ENCODE measurements at regions not wholly inside any gene's neighbourhood (a gene's known extent, or its start where the extent isn't known, plus 50 kb on each side); places are given as distances from the start of the nearest gene placed in this dataset.

DNA sequence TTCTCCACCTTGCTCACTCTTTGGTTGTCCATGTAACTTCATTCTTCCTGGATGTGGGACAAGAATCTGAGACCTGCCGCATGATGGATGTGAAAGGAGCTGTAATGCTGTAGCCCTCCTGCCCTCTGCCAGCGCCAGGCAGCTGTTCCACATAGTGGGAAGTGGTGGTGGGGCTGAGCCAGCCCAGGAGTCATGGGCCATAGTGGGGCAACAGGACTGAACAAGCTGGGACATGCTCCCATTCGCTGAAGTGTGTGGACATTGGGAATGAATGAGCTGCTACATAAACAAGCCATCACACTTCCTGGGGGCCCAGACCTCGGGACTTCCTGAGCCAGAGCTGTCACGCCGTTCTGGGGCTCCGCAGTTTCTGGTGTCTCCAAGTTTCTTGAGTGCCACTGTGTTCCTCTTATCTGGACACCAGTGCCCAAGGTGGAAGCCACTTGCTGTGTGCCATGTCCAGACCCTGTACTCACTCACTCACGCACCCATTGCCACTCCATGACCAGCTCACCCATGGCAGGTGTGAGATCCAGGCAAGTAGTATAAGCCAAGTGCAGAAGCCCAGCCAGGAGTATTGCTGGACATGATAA, 624.3 kb upstream of the EPHA6 start:
- Mint-ChIP-seq H3K4me3 (ENCODE audit: unreplicated experiment) (no peak overlapping the region), H3K9me3 (ENCODE audit: low read depth) (peaks cover 3% of the 10 kb centered on the region), H3K27ac (ENCODE audit: unreplicated experiment) (no peak overlapping the region), H3K4me1 (ENCODE audit: low read depth) (peaks cover 2% of the 10 kb centered on the region), H3K27me3 (ENCODE audit: low read depth) (no peaks in the 10 kb centered on the region), H3K36me3 (ENCODE audit: low read depth) (no peaks in the 10 kb centered on the region)
- peak; percentile 53 for DNase-seq (ENCODE audit: low spot score)
- TF ChIP-seq, protein P1, sequence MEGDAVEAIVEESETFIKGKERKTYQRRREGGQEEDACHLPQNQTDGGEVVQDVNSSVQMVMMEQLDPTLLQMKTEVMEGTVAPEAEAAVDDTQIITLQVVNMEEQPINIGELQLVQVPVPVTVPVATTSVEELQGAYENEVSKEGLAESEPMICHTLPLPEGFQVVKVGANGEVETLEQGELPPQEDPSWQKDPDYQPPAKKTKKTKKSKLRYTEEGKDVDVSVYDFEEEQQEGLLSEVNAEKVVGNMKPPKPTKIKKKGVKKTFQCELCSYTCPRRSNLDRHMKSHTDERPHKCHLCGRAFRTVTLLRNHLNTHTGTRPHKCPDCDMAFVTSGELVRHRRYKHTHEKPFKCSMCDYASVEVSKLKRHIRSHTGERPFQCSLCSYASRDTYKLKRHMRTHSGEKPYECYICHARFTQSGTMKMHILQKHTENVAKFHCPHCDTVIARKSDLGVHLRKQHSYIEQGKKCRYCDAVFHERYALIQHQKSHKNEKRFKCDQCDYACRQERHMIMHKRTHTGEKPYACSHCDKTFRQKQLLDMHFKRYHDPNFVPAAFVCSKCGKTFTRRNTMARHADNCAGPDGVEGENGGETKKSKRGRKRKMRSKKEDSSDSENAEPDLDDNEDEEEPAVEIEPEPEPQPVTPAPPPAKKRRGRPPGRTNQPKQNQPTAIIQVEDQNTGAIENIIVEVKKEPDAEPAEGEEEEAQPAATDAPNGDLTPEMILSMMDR (IDR thresholded peaks at IDR 0.05), result no peak

DNA sequence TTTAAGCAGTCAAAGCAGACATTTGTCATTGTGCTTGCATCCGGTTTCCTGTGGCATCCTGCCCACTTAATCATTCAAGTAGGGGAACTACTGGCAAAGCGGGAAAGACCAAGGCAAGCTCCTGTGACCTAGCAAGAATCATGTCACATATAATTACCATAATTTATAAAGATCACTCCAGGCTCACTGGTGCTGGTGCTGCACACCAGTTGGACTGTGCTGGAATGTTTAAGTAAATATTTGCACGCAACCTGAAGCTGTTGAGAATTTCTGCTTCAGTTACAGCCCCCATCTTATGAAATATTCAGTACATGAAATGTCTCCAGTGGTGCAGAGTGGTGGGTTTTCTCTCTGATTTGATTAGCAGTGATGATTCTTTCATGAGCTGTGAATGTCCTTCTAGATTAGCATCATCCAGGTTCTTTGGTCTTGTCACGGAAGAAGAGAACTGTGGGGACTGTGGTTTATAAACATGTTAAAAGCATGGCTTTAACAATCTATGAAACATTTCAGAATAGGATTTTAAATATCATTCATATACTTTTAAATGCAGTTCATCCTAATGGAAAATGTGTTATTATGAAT, 621.3 kb upstream of the EPHA6 start:
- Mint-ChIP-seq H3K4me1 (ENCODE audit: low read depth) (peaks cover 2% of the 10 kb centered on the region), H3K27me3 (ENCODE audit: low read depth) (no peaks in the 10 kb centered on the region), H3K27ac (ENCODE audit: unreplicated experiment) (no peak overlapping the region), H3K4me3 (ENCODE audit: unreplicated experiment) (no peak overlapping the region), H3K36me3 (ENCODE audit: low read depth) (no peaks in the 10 kb centered on the region), H3K9me3 (ENCODE audit: low read depth) (peaks cover 3% of the 10 kb centered on the region)
- TF ChIP-seq, protein P1 (IDR thresholded peaks at IDR 0.05), result no peak
- no peak for DNase-seq (ENCODE audit: low spot score)

DNA sequence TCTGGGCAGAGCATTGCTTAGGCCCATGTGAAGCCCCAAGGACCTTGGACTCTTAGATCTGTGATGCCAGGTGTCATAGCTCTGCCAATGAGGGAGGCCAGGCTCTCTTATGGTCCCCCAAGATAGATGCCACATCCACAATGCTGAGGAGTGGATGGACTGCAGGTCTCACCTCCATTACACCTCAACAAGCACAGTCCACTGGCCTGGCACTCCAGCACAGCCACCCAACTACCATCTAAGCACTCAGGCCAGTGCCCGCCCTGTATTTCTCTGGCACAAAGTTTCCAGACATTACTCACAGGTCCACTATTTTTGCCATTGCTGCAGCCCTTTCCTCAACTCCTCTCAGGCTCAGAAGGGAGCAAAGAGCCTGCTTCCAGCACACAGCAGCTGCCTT, 613.5 kb upstream of the EPHA6 start:
- Mint-ChIP-seq H3K4me3 (ENCODE audit: unreplicated experiment) (no peak overlapping the region), H3K4me1 (ENCODE audit: low read depth) (no peaks in the 10 kb centered on the region), H3K27ac (ENCODE audit: unreplicated experiment) (no peak overlapping the region), H3K9me3 (ENCODE audit: low read depth) (peaks cover 14% of the 10 kb centered on the region), H3K27me3 (ENCODE audit: low read depth) (no peaks in the 10 kb centered on the region), H3K36me3 (ENCODE audit: low read depth) (no peaks in the 10 kb centered on the region)
- TF ChIP-seq, protein P1 (IDR thresholded peaks at IDR 0.05), result no peak
- no peak for DNase-seq (ENCODE audit: low spot score)

DNA sequence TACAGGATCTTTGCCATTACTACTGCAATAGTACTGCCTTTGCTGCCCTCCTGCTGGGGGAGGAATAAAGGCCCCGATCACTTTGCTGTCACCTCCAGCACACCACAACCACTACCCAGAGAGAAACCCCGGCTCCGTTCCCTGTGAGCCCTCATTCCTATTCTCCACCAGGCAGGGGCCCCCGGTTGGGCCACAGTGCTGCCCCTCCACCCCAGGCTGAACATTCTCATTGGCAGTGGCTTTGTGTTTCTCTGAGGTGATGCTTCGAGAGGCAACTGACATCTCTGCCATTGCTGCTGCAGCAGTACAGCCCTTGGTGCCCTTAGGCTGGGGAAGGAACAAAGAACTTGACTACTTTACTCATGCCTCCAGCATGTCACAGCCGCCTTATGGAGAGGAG, 612.9 kb upstream of the EPHA6 start:
- Mint-ChIP-seq H3K27ac (ENCODE audit: unreplicated experiment) (no peak overlapping the region), H3K9me3 (ENCODE audit: low read depth) (peaks cover 14% of the 10 kb centered on the region), H3K36me3 (ENCODE audit: low read depth) (no peaks in the 10 kb centered on the region), H3K4me3 (ENCODE audit: unreplicated experiment) (no peak overlapping the region), H3K4me1 (ENCODE audit: low read depth) (no peaks in the 10 kb centered on the region), H3K27me3 (ENCODE audit: low read depth) (no peaks in the 10 kb centered on the region)
- DNase-seq (ENCODE audit: low spot score), result no peak
- TF ChIP-seq, protein P1 (IDR thresholded peaks at IDR 0.05), result no peak

DNA sequence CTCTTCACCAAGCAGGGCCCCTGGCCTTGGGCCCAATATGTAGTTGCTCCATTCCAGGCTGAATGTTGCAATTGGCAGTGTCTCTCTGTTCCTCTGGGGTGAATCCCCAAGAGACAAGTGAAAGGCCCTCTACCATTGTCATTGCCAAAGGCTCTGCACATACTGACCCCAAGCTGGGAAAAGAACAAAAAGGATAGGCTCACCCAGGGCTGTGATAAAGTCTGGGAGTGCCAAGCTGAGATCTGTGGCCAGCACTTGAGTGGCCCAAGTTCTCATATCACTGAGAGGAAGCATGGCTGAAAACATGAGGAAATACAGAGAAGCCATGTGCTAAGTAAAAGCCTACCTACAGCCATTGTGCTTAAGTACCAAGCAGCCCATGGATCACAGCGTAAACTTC, 612.2 kb upstream of the EPHA6 start:
- no peak for DNase-seq (ENCODE audit: low spot score)
- H3K4me1 Mint-ChIP-seq (ENCODE audit: low read depth), result no peaks in the 10 kb centered on the region
- no peaks in the 10 kb centered on the region for H3K27me3 Mint-ChIP-seq (ENCODE audit: low read depth)
- H3K9me3 Mint-ChIP-seq (ENCODE audit: low read depth), result peaks cover 14% of the 10 kb centered on the region
- TF ChIP-seq, protein P1 (IDR thresholded peaks at IDR 0.05), result no peak
- no peak overlapping the region for H3K27ac Mint-ChIP-seq (ENCODE audit: unreplicated experiment)
- no peaks in the 10 kb centered on the region for H3K36me3 Mint-ChIP-seq (ENCODE audit: low read depth)
- H3K4me3 Mint-ChIP-seq (ENCODE audit: unreplicated experiment), result no peak overlapping the region

All from chondrocyte (in vitro differentiated cells).